HG02623 (cell line): ENCODE measurements at regions not wholly inside any gene's neighbourhood (a gene's known extent, or its start where the extent isn't known, plus 50 kb on each side); places are given as distances from the start of the nearest gene placed in this dataset.
"Not testable (repeated sequence)": the region's sequence is repeated elsewhere in the genome, so short reads cannot be mapped to it uniquely, and the experiment has no call there.

ENCODE experiments used
- ATAC-seq: cut with Tn5 transposase; IDR thresholded peaks from one replicate; pipeline ENCODE4 v1.9.1; 2021; ENCODE audit warnings: moderate library complexity; ENCODE audit not compliant: unreplicated experiment

- no peak for ATAC-seq
Measured at GRCh38 chr5:54404568-54404967, 50.9 kb upstream of the HSPB3 start.

GRCh38 chr5:54403885-54404416 lies 51.5 kb upstream of the HSPB3 start:
- ATAC-seq = no peak

GRCh38 chr5:54403121-54403520 lies 52.4 kb upstream of the HSPB3 start:
- no peak for ATAC-seq

GRCh38 chr5:54401515-54401914 lies 54.0 kb upstream of the HSPB3 start:
- ATAC-seq = peak; percentile 88

- ATAC-seq = no peak
Measured at GRCh38 chr5:54398191-54398590, 57.3 kb upstream of the HSPB3 start.

- ATAC-seq = no peak
Measured at GRCh38 chr5:54397420-54397819, 58.1 kb upstream of the HSPB3 start.

DNA sequence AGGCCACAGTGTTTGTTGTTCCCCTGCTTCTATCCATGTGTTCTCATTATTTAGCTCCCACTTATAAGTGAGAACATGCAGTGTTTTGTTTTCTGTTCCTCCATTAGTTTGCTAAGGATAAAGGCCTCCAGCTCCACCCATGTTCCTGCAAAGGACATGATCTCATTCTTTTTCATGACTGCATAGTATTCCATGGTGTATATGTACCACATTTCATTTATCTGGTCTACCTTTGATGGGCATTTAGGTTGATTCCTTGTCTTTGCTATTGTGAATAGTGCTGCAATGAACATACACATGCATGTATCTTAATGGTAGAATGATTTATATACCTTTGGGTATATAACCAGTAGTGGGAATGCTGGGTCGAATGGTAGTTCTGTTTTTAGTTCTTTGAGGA lies 62.5 kb upstream of the HSPB3 start:
- not testable (repeated sequence) for ATAC-seq

- ATAC-seq = no peak
Measured at GRCh38 chr5:54390539-54391031, 64.9 kb upstream of the HSPB3 start.

- no peak for ATAC-seq
Measured at GRCh38 chr5:54390015-54390414, 65.5 kb upstream of the HSPB3 start.

DNA sequence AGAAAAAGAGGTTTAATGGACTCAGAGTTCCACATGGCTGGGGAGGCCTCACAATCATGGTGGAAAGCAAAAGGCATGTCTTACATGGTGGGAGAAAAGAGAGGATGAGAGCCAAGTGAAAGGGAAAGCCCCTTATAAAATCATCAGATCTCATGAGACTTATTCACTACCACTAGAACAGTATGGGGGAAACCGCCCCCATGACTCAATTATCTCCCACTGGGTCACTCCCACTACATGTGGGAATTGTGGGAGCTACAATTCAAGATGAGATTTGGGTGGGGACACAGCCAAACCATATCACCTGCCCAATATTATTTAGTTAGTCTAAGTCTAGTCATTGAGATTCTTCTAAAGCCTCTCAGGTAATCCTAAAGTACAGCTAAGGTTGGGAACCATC lies 66.1 kb upstream of the HSPB3 start:
- ATAC-seq = not testable (repeated sequence)

DNA sequence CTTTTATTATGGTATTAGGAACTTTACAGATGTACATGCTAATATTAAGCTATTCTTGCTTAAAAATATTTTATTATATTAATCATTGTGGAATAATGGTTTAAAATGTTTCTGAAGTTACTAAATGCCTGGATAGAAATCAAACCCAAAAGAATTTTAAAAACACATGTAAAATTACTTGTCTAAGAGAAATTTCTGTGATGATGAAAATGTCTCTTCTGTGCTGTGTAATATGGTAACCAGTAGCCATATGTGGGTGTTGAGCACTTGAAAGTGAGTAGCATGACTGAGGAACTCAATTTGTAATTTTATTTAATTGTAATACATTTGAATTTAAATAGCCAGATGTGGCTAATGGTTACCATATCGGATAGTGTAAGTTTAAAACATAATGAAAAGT lies 66.7 kb upstream of the HSPB3 start:
- ATAC-seq = no peak

GRCh38 chr5:54388409-54388808 lies 67.1 kb upstream of the HSPB3 start:
- no peak for ATAC-seq

- no peak for ATAC-seq
Measured at GRCh38 chr5:54387659-54388232, 67.8 kb upstream of the HSPB3 start.

DNA sequence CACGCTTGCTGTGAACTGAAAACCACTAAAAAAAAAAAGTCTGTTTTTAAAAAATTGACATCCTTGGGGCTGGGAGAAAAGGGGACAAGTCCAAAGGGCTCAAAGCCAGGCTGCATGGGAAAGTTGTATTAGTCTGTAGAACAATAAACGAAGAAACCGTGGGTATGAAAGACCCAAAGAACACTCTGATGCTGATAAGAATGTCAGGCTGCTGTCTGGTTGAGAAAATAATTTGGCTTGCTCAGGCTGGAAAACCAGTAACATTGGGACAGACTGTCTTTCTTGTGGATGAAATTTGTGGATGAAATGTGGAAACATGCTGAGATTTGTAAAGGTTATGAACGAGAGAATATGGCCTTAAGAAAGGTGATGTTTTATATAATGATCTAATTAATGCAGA lies 68.5 kb upstream of the HSPB3 start:
- ATAC-seq = no peak

DNA sequence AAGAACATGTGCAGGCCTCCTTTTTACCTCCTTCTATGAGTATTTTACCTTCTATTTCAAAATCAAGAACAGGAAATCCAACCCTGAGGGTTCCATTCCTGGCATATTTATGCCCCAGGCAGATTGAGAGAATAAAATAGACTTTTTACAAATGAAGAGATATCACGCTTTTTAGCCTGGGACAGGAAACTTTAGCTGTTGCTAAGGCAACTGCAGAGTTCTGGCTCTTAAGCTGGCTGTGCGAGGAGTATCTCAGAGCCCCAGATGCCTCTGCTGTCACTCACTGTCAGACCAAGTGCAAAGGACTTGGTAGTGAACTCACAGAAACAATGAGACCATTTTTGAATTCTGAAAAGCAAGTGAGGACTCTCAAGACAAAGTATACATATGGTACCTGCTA lies 69.5 kb upstream of the HSPB3 start:
- ATAC-seq = no peak

GRCh38 chr5:54384356-54384933 lies 71.1 kb upstream of the HSPB3 start:
- no peak for ATAC-seq

DNA sequence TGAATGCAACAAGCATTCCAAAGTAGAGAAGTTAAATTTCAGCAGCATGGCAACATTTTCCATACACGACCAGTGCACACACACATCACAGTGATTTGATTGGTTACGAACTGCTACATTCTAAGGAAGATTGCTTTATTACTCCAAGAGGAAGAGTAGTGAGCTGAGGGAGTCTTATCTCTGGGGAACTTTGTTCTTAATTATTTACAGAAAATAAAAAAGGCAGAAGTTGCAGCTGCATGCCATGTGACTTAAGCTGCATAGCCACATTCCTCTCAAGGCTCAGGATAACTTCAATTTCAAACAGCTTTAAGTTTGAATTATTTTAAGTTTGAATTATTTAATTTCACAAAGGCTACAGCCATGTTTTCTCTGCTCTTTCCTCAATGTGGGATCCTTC lies 71.6 kb upstream of the HSPB3 start:
- no peak for ATAC-seq

DNA sequence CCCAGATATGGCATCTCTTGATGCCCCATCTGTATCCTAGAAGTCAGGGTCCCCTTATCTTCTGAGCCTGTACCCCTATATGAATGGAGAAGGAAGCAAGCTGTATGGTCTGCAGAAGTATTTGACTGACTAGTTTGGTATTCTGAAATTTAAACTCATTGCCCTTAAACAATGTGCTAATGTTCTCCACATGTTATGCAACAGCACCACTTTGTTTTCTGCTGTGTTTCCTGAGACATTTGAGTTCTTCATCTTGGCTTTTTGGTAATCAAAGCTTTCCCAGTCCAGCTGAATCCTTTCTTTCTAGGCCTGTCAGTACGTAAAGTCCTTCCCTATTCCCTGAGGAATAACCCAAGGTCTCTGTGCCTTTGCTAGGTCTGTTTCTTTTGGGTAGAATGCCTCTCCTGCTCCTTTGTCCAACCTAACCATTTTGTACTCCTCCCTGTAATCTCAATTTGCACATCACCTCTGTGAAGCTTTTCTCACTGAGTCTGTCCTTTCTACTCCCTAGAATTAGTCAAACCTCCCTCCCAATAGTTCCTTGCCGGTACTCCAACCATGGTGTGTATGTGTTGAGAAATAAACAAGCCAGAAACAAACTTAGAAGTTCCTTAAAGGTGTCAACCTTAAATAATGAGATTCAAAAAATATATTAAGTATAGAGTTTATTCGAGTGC lies 72.1 kb upstream of the HSPB3 start:
- no peak for ATAC-seq

DNA sequence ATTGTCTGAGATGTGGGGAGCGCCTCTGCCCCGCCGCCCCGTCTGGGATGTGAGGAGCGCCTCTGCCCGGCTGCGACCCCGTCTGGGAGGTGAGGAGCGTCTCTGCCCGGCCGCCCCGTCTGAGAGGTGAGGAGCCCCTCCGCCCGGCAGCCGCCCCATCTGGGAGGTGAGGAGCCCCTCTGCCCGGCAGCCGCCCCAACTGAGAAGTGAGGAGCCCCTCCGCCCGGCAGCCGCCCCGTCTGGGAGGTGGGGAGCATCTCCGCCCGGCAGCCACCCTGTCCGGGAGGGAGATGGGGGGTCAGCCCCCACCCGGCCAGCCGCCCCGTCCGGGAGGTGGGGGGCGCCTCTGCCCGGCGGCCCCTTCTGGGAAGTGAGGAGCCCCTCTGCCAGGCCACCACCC lies 70.9 kb upstream of the ARL15 start:
- not testable (repeated sequence) for ATAC-seq

DNA sequence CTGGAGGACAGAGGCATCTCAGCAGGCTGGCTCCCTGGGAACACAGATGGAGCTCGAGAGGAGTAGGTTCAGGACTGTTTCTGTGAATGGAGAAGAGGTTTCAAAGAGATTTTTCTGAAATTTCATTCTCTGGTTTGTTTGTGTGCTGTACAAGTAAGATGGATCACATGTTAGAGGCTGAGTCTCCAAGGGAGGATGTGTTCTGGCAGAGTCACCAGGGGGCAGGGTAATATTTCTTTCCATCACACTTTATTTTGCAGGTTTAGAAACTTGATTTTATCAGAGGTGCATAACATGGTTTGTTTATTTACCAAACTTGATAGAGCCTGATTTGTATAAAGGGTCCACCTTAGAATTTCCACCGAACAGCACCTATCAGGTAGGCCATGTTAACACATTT lies 69.2 kb upstream of the ARL15 start:
- ATAC-seq = no peak

- ATAC-seq = no peak
Measured at GRCh38 chr5:54378707-54379106, 68.3 kb upstream of the ARL15 start.

GRCh38 chr5:54377339-54377738 lies 67.0 kb upstream of the ARL15 start:
- ATAC-seq = not testable (repeated sequence)
